Right lobe of liver (tissue), 4 donors: ENCODE measurements at regions not wholly inside any gene's neighbourhood (a gene's known extent, or its start where the extent isn't known, plus 50 kb on each side); places are given as distances from the start of the nearest gene placed in this dataset.

Source experiments
- POLR2A ChIP-seq: fragments of 450-650 bp; IDR thresholded peaks from one replicate; pipeline ENCODE4 v1.6.1; 2017; ENCODE audit warnings: antibody characterized with exemption, mild to moderate bottlenecking
- TF ChIP-seq, protein P1 (sequence below), 4 donors: fragments of 200-600 bp in 3 of 4; fragments of 450-650 bp in 1 of 4; IDR thresholded peaks; one replicate each; pipeline versions ENCODE4 v1.5.1 to v1.8.0; 2016 to 2022; ENCODE audit warnings: antibody characterized with exemption in 4 of 4, mild to moderate bottlenecking in 2 of 4
- donor health status: DM: no; HTN: no; CAD: no.
- donor health status: DM: no; HTN: no; CAD: no.
- donor health status: DM: no; HTN: yes; CAD: no.

DNA sequence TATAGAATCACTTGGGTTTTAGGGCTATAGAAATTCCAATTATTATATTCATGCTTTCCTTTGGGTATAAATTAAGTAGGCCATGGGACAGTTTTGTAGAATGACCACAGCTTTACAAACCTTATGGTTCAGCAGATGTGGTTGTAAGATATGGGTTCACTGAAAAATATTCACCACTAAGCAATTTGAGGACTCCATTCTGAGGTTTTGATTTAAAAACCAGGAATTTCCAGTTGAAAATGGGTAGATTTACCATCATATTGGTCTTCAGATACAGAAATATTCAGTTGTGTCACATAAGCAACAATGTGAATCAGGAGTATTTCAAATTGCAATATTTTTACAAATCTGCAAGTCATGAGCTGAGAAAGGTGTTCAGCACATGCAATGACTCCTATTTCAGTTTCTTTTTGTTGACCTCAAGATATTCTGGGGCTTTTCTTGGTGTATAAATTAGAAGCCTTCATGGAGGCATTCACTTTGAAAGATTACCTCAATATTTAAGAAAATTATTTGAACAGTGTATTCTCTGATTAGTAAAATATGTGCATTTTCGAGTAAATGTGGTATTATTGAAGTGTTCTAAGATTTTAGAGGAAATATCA lies 218.4 kb upstream of the HCCS start:
- TF ChIP-seq, protein P1, sequence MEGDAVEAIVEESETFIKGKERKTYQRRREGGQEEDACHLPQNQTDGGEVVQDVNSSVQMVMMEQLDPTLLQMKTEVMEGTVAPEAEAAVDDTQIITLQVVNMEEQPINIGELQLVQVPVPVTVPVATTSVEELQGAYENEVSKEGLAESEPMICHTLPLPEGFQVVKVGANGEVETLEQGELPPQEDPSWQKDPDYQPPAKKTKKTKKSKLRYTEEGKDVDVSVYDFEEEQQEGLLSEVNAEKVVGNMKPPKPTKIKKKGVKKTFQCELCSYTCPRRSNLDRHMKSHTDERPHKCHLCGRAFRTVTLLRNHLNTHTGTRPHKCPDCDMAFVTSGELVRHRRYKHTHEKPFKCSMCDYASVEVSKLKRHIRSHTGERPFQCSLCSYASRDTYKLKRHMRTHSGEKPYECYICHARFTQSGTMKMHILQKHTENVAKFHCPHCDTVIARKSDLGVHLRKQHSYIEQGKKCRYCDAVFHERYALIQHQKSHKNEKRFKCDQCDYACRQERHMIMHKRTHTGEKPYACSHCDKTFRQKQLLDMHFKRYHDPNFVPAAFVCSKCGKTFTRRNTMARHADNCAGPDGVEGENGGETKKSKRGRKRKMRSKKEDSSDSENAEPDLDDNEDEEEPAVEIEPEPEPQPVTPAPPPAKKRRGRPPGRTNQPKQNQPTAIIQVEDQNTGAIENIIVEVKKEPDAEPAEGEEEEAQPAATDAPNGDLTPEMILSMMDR (IDR thresholded peaks at IDR 0.05), result no peak
- TF ChIP-seq POLR2A, result no peak
